GM19463 (cell line): ENCODE measurements at regions not wholly inside any gene's neighbourhood (a gene's known extent, or its start where the extent isn't known, plus 50 kb on each side); places are given as distances from the start of the nearest gene placed in this dataset.
"Not testable (repeated sequence)": the region's sequence is repeated elsewhere in the genome, so short reads cannot be mapped to it uniquely, and the experiment has no call there.

Experiments
- ATAC-seq: cut with Tn5 transposase; IDR thresholded peaks from one replicate; pipeline ENCODE4 v1.9.1; 2021; ENCODE audit warnings: mild to moderate bottlenecking, moderate library complexity; ENCODE audit not compliant: unreplicated experiment

DNA sequence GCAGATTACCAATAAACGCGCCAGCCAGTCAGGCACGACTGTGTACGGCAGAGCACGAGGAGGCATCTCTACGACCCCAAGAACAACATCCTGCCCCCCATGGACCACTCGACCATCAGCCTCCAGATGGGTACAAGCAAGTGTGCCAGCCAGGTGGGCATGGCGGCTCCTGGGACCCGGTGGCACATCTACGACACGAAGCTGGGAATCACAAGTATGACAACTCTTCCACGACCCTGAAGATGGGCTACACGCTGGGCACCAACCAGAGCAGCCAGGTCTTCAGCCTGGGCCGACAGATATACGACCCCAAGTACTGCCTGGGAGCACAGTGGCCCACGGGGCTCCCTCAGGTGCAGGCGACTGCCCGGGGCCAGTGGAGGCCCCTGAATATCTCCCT lies 217.6 kb downstream of the POTED start:
- ATAC-seq, result no peak

DNA sequence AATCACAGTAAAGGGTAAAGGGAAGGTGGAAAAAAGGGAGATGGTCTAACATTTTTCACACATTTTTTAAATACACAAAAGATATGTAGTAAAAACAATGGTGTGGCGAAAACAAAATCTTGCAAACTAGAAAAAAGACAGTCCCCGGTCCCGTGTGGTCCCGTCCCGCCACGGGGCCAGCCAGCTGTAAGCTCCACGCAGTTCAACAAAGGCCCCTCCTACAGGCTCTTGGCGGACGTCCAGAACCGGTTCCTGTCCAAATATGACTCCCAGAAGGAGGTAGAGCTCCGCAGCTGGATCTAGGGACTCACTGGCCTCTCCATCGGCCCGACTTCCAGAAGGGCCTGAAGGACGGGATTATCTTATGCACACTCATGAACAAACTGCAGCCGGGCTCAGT lies 216.9 kb downstream of the POTED start:
- ATAC-seq, result not testable (repeated sequence)

GRCh38 chr21:13825218-13825778 lies 215.7 kb downstream of the POTED start:
- ATAC-seq, result not testable (repeated sequence)

GRCh38 chr21:13820286-13820685 lies 210.7 kb downstream of the POTED start:
- ATAC-seq, result not testable (repeated sequence)

GRCh38 chr21:13812191-13812590 lies 202.6 kb downstream of the POTED start:
- not testable (repeated sequence) for ATAC-seq

- not testable (repeated sequence) for ATAC-seq
These were observed 201.0 kb downstream of the POTED start for GRCh38 chr21:13810559-13810958.

- ATAC-seq, result not testable (repeated sequence)
These were observed 196.9 kb downstream of the POTED start for GRCh38 chr21:13806444-13806843.

- not testable (repeated sequence) for ATAC-seq
These were observed 193.2 kb downstream of the POTED start for GRCh38 chr21:13802757-13803156.
